Forelimb muscle (tissue), 1 donor: ENCODE measurements at regions not wholly inside any gene's neighbourhood (a gene's known extent, or its start where the extent isn't known, plus 50 kb on each side); places are given as distances from the start of the nearest gene placed in this dataset.
A peak's percentile ranks its signal among the peaks of the same experiment; 100 is the strongest.
"Not testable (repeated sequence)": the region's sequence is repeated elsewhere in the genome, so short reads cannot be mapped to it uniquely, and the experiment has no call there.

Experiments used
- DNase-seq: peaks from one replicate; pipeline ENCODE4 v3.0.0-alpha.2; 2013; ENCODE audit warnings: low read depth

- no peak for DNase-seq
Observed at GRCh38 chr3:191148131-191148530, 50.9 kb upstream of the OSTN start.

GRCh38 chr3:191143224-191143623 lies 55.8 kb upstream of the OSTN start:
- no peak for DNase-seq

DNA sequence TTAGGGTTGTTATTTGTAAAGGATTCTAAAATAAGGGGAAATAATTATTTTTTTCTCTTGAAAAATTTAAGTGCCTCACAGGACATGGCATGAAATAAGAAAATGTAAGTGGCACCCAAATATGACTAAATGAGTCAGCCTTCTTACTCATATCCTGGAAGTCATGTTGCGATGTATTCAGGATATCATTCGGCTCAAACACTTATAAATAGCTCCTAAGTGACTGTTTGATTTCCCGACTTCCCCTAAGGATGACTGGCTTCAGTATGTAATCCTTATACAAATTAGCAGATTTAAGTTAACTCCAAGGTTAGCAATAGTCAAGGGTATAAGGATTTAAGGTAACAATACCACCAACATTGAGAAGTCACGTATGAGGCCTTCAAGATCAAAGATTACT lies 57.3 kb upstream of the OSTN start:
- no peak for DNase-seq

DNA sequence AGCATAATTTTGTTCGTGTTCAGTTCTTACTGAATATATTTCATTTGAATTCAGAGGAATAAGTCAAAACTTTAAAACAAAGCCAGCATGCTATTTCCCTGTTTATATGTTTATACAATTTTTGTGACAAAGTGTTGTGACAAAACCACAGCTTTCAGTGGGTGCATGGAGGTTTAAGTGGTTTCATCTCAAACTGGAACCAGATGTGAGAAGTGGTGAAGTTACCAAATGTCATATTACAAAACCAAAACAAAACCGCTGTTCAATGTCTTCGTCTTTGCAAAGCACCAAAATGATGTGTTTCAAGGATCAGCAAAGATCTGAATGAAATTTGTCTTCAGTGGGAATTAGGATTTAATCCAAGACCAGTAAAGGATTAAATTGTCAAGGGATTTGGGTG lies 59.3 kb upstream of the OSTN start:
- DNase-seq = no peak

- no peak for DNase-seq
Observed at GRCh38 chr3:191138937-191139336, 60.1 kb upstream of the OSTN start.

- DNase-seq = no peak
Observed at GRCh38 chr3:191137708-191138107, 61.3 kb upstream of the OSTN start.

GRCh38 chr3:191136347-191136746 lies 62.7 kb upstream of the OSTN start:
- no peak for DNase-seq

DNA sequence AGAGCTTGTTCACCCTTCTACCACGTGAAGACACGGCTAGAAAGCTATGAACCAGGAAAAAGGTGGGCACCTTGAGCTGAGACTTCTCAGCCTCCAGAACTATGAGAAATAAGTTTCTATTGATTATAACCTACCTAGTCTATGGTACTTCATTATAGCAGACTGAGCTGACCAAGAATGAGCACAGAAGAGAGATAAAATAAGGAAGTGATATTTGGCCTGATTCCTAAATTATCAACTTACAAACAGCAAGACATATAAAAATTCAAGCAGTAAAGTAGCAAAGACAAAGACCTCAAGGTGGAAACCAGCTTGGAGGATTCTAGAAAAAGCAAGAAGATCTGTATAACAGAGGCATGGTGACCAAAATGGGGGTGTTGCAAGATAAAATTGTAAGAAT lies 63.9 kb upstream of the OSTN start:
- no peak for DNase-seq

GRCh38 chr3:191133359-191133758 lies 65.7 kb upstream of the OSTN start:
- DNase-seq = no peak

- DNase-seq = no peak
Observed at GRCh38 chr3:191131305-191131704, 67.7 kb upstream of the OSTN start.

- not testable (repeated sequence) for DNase-seq
Observed at GRCh38 chr3:191124891-191125290, 74.2 kb upstream of the OSTN start.

DNA sequence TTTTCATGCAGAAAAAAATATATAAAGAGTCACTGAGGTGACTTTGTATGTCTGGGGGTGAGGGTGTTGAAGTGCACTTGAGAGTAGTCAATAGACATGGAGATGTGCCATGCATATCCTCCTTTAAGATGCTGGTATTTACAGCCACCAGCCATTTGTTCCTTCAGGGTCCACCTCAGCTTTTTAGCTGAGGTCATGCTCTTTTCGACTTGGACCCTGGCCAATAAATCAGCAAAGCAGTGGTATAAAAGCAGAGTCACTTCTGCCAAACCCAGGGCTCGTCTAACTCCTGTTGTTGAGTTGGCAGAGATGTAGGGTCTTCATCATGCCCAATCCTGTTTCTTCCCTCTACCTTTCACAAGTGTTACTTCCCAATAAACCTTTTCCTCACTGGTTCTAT lies 75.1 kb upstream of the OSTN start:
- DNase-seq = no peak

DNA sequence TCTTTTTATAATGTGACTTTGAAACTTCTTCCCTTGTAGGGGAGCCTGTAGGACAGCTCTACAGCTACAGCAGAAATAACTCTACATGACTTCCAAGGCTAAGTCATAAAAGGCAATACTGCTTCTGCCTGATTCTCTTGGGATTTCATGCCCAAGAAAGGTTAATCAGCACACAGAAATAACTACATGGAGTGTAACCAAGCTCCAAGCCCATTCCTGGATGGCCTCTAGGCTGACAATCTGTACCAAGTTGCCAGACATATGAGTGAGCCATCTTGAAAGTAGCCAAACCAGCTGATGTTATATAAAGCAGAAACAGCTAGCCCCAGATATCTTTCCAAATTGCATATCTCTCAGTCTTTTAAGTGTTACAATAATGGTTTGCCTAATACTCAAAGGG lies 75.8 kb upstream of the OSTN start:
- no peak for DNase-seq

- DNase-seq = no peak
Observed at GRCh38 chr3:191120447-191121298, 78.4 kb upstream of the OSTN start.

GRCh38 chr3:191119415-191120295 lies 79.4 kb upstream of the OSTN start:
- no peak for DNase-seq

GRCh38 chr3:191111722-191112121 lies 87.3 kb upstream of the OSTN start:
- no peak for DNase-seq

DNA sequence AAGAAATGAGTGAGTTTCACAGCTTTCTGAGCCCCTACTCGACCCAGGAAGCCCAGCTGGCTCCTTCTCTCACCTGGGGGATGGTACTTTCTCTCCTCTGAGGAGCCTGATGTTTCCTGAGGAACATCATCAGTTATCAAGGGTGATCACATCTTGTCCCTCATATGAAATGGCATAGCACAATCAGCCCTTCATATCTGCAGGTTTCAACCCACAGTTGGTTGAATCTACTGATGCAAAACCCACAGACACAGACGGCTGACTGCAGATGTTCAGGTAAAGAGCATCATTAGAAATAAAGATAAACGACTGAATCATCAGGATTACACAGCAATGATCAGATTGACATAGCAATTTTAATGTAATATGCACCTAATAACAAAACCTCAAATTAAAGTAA lies 93.6 kb upstream of the OSTN start:
- no peak for DNase-seq

- no peak for DNase-seq
Observed at GRCh38 chr3:191100516-191100915, 98.5 kb upstream of the OSTN start.

- DNase-seq = peak; percentile 62
Observed at GRCh38 chr3:191094057-191094845, 104.8 kb upstream of the OSTN start.

DNA sequence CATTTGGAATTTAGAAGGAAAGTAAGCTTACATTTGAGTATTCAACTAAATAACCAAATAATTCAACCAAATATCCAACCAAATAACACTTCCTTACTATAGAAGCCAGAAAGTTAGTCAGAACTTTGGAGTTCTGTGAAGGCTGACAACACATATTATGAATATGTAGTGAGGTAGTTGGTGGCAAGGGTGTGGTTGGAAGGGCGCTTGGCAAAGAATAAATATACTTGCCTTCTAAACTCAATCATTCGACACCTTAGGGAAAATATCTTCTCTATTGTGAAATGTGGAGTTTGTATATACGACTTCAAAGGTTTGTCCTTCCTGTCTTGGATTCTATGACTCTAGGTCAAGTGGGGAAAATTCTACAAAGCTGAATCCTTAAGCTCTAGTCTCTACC lies 111.7 kb upstream of the OSTN start:
- no peak for DNase-seq

DNA sequence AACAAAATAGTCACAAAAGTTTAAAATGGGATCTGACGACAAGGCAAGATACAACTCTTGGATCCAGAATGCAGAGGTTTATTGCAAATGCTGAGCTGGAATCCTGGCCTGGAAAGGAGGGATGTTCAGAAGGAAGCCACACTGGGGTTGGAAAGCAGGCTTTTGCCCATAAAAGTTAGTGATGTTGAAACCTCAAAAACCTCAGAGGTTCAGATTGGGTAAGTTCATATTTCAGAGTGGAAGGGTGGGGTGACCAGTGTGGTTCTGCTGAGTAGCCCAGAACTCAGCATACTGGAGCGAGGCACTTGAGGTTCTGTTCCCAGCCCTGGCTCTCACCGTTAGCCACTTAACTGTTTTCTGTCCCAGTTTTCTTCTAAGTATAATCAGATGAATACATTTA lies 114.0 kb upstream of the OSTN start:
- DNase-seq = no peak

DNA sequence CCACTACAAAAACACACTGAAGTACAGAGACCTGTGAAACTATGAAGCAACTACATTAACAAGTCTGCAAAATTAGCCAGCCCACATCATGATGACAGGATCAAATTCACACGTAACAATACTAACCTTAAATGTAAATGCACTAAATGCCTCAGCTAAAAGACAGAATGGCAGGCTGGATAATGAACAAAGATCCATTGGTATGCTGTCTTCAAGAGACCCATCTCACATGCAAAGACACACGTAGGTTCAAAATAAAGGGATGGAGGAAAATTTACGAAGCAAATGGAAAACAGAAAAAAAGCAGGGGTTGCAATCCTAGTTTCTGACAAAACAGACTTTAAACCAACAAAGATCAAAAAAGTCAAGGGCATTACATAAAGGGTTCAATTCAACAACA lies 120.1 kb upstream of the OSTN start:
- DNase-seq = not testable (repeated sequence)
